C4-2B (cell line): ENCODE measurements at regions not wholly inside any gene's neighbourhood (a gene's known extent, or its start where the extent isn't known, plus 50 kb on each side); places are given as distances from the start of the nearest gene placed in this dataset.
"Not testable (repeated sequence)": the region's sequence is repeated elsewhere in the genome, so short reads cannot be mapped to it uniquely, and the experiment has no call there.

ENCODE experiments used
- H3K27ac ChIP-seq: fragments of 450-650 bp; 2 replicates; pipeline ENCODE4 v1.5.1; 2017
- CTCF ChIP-seq: fragments of 450-650 bp; conservative IDR thresholded peaks from 2 replicates; pipeline ENCODE4 v1.5.1; 2017; ENCODE audit warnings: mild to moderate bottlenecking
- ZFX ChIP-seq: fragments of 450-650 bp; IDR thresholded peaks from 2 replicates; pipeline ENCODE4 v1.6.1; 2017

- H3K27ac ChIP-seq = no peak overlapping the region
- TF ChIP-seq CTCF (no peak), ZFX (no peak)
These were observed 818.8 kb downstream of the PLCL1 start for GRCh38 chr2:198622986-198623730.

GRCh38 chr2:198615972-198616371 lies 811.6 kb downstream of the PLCL1 start:
- no peak overlapping the region for H3K27ac ChIP-seq
- TF ChIP-seq CTCF = no peak
- TF ChIP-seq ZFX = no peak

GRCh38 chr2:198611201-198611600 lies 806.8 kb downstream of the PLCL1 start:
- no peak overlapping the region for H3K27ac ChIP-seq
- TF ChIP-seq CTCF (no peak), ZFX (no peak)

- TF ChIP-seq CTCF (no peak), ZFX (no peak)
These were observed 800.2 kb downstream of the PLCL1 start for GRCh38 chr2:198604599-198604998.

GRCh38 chr2:198602986-198603385 lies 798.6 kb downstream of the PLCL1 start:
- H3K27ac ChIP-seq = not testable (repeated sequence)

More at GRCh38 chr2:198604599-198604998, 800.2 kb downstream of the PLCL1 start:
- no peak overlapping the region for H3K27ac ChIP-seq

GRCh38 chr2:198597648-198598047 lies 793.3 kb downstream of the PLCL1 start:
- H3K27ac ChIP-seq = no peak overlapping the region
- TF ChIP-seq ZFX (no peak), CTCF (no peak)

GRCh38 chr2:198596985-198597384 lies 792.6 kb downstream of the PLCL1 start:
- no peak for TF ChIP-seq ZFX
- no peak for TF ChIP-seq CTCF
- H3K27ac ChIP-seq = no peak overlapping the region

- no peak overlapping the region for H3K27ac ChIP-seq
- no peak for TF ChIP-seq ZFX
- TF ChIP-seq CTCF = no peak
These were observed 791.3 kb downstream of the PLCL1 start for GRCh38 chr2:198595721-198596120.
